HEK293T (cell line): ENCODE measurements at regions not wholly inside any gene's neighbourhood (a gene's known extent, or its start where the extent isn't known, plus 50 kb on each side); places are given as distances from the start of the nearest gene placed in this dataset.

Source experiments
- BHLHE40 ChIP-seq: fragments of 450-650 bp; IDR thresholded peaks from 2 replicates; pipeline ENCODE4 v1.6.1; 2016; ENCODE audit warnings: mild to moderate bottlenecking, moderate library complexity, borderline replicate concordance
- L3MBTL2 ChIP-seq: fragments of 450-650 bp; conservative IDR thresholded peaks from 2 replicates; pipeline ENCODE4 v1.6.1; 2016; ENCODE audit warnings: mild to moderate bottlenecking
- SUZ12 ChIP-seq: fragments of 450-650 bp; IDR thresholded peaks from 2 replicates; pipeline ENCODE4 v1.6.1; 2016; ENCODE audit warnings: mild to moderate bottlenecking
- TARDBP ChIP-seq: fragments of 450-650 bp; IDR thresholded peaks from 2 replicates; pipeline ENCODE4 v1.6.1; 2016

DNA sequence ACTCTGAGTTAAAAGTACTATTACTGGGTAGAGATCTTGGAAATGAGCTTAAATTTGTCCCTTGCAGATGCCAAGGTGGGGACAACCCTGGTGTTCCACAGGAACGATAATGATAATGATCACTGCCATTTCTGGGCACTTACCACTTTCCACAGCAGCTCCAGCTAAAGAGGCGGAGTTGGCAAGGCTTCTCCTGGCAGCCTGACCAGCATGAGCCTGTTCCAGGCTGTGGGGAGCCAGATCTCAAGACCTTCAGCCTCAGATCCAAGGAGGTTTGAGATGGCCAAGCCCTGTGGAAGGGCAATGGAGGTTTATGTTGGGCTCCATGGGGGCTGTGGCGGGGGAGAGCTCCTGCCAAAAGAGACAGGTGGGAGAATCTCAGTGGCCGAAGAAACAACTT lies 244.9 kb upstream of the MVB12B start:
- TF ChIP-seq BHLHE40, result no peak
- no peak for TF ChIP-seq SUZ12
- no peak for TF ChIP-seq L3MBTL2
- TF ChIP-seq TARDBP, result no peak
